ENCODE measurements at regions not wholly inside any gene's neighbourhood (a gene's known extent, or its start where the extent isn't known, plus 50 kb on each side); places are given as distances from the start of the nearest gene placed in this dataset.

- TF ChIP-seq POLR2A (IDR thresholded peaks at IDR 0.05; ENCODE audit: low read depth, low read length), result no peak
- TF ChIP-seq POLR2AphosphoS5 (IDR thresholded peaks at IDR 0.05; ENCODE audit: low read depth, low read length), result no peak
- TF ChIP-seq TAF1 (IDR thresholded peaks at IDR 0.05; ENCODE audit: low read depth, low read length), result no peak
- TF ChIP-seq POU2F2 (IDR thresholded peaks at IDR 0.05; ENCODE audit: low read depth, low read length), result no peak
Measured at GRCh38 chr2:236694146-236694888, 124.7 kb downstream of the ACKR3 start.
